AG04449 (cell line): ENCODE measurements at regions not wholly inside any gene's neighbourhood (a gene's known extent, or its start where the extent isn't known, plus 50 kb on each side); places are given as distances from the start of the nearest gene placed in this dataset.
"Not testable (repeated sequence)": the region's sequence is repeated elsewhere in the genome, so short reads cannot be mapped to it uniquely, and the experiment has no call there.

Experiments used
- CTCF ChIA-PET: fragments of 350-600 bp; formaldehyde crosslinking; extraction: SDS; loops from one replicate; lab custom pipeline; 2021; ENCODE audit warnings: antibody characterized with exemption; lab: Yijun Ruan, JAX
- POLR2A ChIA-PET: fragments of 400-600, 350-600 bp; formaldehyde crosslinking; extraction: SDS; loops from one replicate; lab custom pipeline; 2020; ENCODE audit warnings: antibody characterized with exemption, inconsistent platforms; lab: Yijun Ruan, JAX
- DNase-seq: peaks from one replicate; pipeline ENCODE4 v3.0.0-alpha.2; 2010; ENCODE audit warnings: low read depth, low spot score
- H3K4me3 ChIP-seq: 2 replicates; pipeline ENCODE4 v1.5.1; 2011; ENCODE audit warnings: low read depth, mild to moderate bottlenecking, control low read depth, low read length
- CTCF ChIP-seq: IDR thresholded peaks from one replicate; pipeline ENCODE4 v1.5.1; 2011; ENCODE audit warnings: mild to moderate bottlenecking, moderate library complexity, low read length, control low read depth, inconsistent platforms; ENCODE audit not compliant: insufficient read depth; ENCODE audit errors: missing control alignments

GRCh38 chr7:13241416-13241815 lies 554.0 kb downstream of the ARL4A start:
- POLR2A ChIA-PET, result no interaction called here
- DNase-seq, result no peak
- TF ChIP-seq CTCF, result no peak
- H3K4me3 ChIP-seq, result no peak overlapping the region
- CTCF ChIA-PET, result no interaction called here

- ChIA-PET POLR2A (no interaction called here), CTCF (no interaction called here)
- no peak for TF ChIP-seq CTCF
- no peak overlapping the region for H3K4me3 ChIP-seq
- DNase-seq, result no peak
These were observed 570.2 kb downstream of the ARL4A start for GRCh38 chr7:13257661-13258060.

- DNase-seq, result no peak
- no peak for TF ChIP-seq CTCF
- H3K4me3 ChIP-seq, result no peak overlapping the region
- ChIA-PET CTCF (no interaction called here), POLR2A (no interaction called here)
These were observed 571.0 kb downstream of the ARL4A start for GRCh38 chr7:13258386-13258785.

GRCh38 chr7:13259930-13260329 lies 572.5 kb downstream of the ARL4A start:
- TF ChIP-seq CTCF, result no peak
- POLR2A ChIA-PET, result no interaction called here
- no peak overlapping the region for H3K4me3 ChIP-seq
- CTCF ChIA-PET, result interaction anchor here (0.7 to 5.1 kb wide), 5 partner anchors 575 to 636 kb away, joined by 3 to 48 read pairs (median 4); partner anchors contain the start of gene ARL4A
- DNase-seq, result no peak

- DNase-seq, result no peak
- no peak overlapping the region for H3K4me3 ChIP-seq
- TF ChIP-seq CTCF, result peak; percentile 8
- ChIA-PET POLR2A (no interaction called here), CTCF (interaction anchor here (0.6 to 5.1 kb wide), 11 partner anchors 573 to 738 kb away, joined by 3 to 48 read pairs (median 5); partner anchors contain the start of gene ARL4A)
These were observed 575.6 kb downstream of the ARL4A start for GRCh38 chr7:13262929-13263530.

GRCh38 chr7:13265271-13265670 lies 577.8 kb downstream of the ARL4A start:
- H3K4me3 ChIP-seq, result no peak overlapping the region
- no peak for DNase-seq
- CTCF ChIA-PET, result interaction anchor here (1.4 to 1.7 kb wide), 2 partner anchors 629 to 741 kb away, joined by 4 to 7 read pairs; no protein-coding TSS in a partner anchor
- POLR2A ChIA-PET, result no interaction called here
- TF ChIP-seq CTCF, result no peak

- H3K4me3 ChIP-seq, DNase-seq, POLR2A ChIA-PET: not testable (repeated sequence)
- CTCF ChIA-PET, result interaction anchor here (3.1 kb wide), 1 partner anchor 1417 kb away, joined by 42 read pairs; no protein-coding TSS in a partner anchor
These were observed 586.8 kb downstream of the ARL4A start for GRCh38 chr7:13274205-13274604.
